Right ventricle myocardium inferior (tissue), 1 donor: ENCODE measurements at regions not wholly inside any gene's neighbourhood (a gene's known extent, or its start where the extent isn't known, plus 50 kb on each side); places are given as distances from the start of the nearest gene placed in this dataset.
"Not testable (repeated sequence)": the region's sequence is repeated elsewhere in the genome, so short reads cannot be mapped to it uniquely, and the experiment has no call there.

Experiments used
- ATAC-seq: fragments of 200-7000 bp; cut with Tn5 transposase; one replicate; pipeline ENCODE4 v1.9.1; 2020; ENCODE audit warnings: mild to moderate bottlenecking, moderate library complexity
- DNase-seq: peaks from one replicate; pipeline ENCODE4 v3.0.0; 2021; ENCODE audit errors: missing footprints
- intact Hi-C: fragments of 100-400 bp; cut with DNase I; formaldehyde crosslinking; loops from one replicate; pipeline ENCODE4 v1.11.0; 2022
- donor health status: DM: no; HTN: yes; CAD: no; lungs with severe emphysema.

DNA sequence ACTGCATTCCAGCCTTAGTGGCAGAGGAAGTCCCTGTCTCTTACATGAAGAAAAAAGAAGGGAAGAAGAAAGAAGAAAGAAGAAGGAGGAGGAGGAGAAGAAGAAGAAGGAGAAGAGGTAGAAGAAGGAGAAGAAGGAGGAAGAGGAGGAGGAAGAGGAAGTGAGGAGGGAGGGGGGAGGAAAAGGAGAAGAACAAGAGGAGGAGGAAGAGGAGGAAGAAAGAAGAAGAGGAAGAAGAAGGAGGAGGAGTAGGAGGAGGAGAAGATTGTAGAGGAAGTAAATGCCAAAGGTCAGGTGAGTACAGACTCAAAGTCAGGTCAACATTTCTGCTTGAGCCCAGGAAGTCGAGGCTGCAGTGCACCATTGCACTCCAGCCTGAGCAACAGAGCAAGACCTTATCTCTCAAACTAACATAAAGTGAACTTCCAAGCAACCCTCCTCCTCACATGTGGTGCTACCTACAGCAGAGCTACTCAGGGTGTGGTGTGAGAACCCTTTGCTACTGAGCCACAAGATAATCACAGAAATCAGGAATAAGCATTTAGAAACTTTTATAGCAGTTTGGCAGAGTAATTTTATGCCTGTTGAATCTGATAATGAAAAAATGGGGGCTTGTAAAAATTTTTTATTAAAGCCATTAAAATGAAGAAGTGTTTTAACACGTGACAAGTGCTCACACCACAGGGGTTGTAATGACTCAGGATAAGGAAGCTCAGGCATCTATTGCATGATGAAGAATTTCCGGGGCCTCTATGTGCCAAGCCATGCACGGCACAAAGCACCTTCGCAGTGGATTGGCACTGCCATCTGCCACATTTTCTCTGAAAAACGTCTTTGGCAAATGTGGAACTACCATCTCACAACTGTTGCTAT lies 224.9 kb upstream of the AUTS2 start:
- no peak for DNase-seq
- peak; percentile 60 for ATAC-seq
- intact Hi-C loops, result no loop called here

- intact Hi-C loops, result no loop called here
- ATAC-seq, result no peak
- no peak for DNase-seq
Observed at GRCh38 chr7:69374044-69374425, 224.2 kb upstream of the AUTS2 start.

DNA sequence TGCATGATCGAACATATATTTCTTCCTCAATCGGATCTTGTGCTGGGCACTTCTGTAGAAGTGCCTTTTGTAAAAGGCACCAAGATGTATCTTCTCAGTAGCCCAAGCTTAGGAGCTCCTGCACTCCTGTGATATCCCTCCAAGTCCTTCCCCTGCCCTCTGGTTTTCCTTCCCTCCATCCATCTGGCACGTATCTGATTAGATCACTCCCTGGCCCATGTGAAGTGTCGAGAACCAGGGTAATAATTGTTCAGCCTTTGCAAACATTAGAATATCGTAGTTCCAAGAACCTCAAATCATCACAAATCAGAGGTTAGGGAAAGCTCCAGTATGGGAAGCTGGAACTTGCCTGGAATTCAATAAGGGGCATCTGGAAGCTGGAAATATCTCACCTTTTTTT lies 221.1 kb upstream of the AUTS2 start:
- intact Hi-C loops, result no loop called here
- no peak for ATAC-seq
- DNase-seq, result no peak

DNA sequence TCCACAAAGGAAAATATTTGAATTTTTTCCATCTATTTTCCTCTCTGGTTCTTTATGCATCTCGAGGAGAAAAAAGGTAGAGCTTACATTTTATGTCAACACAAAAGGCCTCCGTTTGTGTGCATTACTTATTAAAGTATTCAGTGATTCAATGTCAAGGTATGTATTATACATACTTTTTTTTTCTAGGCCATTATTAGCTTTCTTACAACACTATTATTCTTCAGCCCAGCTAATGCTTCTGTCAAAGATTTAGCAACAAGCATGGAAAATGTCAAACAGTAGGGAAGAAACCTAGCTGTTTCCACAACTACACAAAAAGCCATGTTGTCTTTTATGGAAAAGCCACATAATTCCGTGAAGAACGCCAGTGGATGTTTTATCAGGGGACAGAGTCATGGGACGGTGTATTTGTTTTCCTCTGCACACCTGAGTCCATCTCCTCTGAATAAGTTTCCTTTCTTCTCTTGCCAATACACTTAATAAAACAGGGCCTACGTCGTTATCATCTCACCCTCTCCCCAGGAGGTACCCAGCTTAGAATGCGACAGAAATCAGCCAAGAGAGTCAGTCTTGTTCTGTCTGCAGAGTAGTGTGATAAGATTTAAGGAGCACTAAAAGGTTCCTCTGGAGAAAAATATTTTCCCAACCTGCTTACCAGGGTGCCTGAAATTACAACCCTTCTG lies 209.7 kb upstream of the AUTS2 start:
- no peak for DNase-seq
- intact Hi-C loops, result no loop called here
- ATAC-seq, result no peak

DNA sequence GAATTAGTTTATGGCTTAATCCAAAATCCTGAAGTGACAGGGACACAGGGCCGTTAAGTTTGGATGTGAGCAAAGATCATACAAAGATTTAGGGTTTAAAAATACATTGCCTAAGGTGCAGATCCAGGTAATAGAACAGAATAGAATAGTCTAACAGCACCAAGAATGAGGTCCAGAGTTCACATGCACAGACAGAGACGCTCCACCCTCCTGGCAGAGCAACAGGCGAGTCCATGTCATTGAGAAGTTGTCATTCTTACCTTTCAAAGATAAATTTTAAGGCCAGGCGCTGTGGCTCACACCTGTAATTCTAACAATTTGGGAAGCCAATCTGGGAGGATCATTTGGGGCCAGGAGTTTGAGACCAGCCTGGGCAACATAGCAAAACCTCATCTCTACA lies 209.1 kb upstream of the AUTS2 start:
- intact Hi-C loops, result no loop called here
- DNase-seq, result no peak
- no peak for ATAC-seq

DNA sequence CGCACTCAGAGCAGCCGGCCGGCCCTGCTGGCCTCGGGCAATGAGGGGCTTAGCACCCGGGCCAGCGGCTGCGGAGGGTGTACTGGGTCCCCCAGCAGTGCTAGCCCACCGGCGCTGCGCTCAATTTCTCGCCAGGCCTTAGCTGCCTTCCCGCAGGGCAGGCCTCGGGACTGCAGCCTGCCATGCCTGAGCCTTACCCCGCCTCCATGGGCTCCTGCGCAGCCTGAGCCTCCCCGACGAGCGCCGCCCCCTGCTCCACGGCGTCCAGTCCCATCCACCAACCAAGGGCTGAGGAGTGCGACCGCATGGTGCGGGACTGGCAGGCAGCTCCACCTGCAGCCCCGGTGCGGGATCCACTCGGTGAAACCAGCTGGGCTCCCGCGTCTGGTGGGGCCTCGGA lies 204.4 kb upstream of the AUTS2 start:
- DNase-seq, intact Hi-C loops, ATAC-seq: not testable (repeated sequence)

DNA sequence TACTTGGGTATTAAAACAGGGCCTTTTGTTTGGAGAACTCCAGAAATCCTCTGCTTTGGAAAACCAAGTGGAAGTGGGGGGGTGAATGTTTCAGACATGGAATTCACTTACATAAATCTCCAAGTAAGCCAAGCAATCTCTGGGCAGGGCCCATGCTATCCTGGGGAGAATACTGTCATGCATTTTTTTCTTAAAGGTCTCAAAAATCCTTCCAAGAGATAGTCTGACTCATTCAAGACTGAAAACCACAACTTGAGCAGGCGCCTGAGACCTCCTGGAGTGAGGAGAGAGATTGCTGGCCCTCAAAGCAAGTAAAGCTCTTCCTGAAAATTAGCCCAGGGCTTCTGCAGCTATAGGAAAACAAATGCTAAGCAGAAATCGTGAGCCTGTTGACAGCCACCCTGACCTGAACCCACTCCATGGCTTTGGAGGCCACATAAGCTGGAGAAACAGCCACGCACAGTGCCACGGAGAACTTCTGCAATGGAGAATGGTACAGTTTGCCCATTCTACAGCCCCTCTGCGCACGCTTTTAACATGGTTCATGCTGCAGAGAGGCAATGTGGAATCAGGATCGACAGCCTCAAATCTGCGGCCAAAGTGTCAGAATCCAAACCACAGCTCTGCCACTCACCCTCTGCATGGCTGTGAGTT lies 203.1 kb upstream of the AUTS2 start:
- DNase-seq, result no peak
- peak; percentile 56 for ATAC-seq
- intact Hi-C loops, result no loop called here

DNA sequence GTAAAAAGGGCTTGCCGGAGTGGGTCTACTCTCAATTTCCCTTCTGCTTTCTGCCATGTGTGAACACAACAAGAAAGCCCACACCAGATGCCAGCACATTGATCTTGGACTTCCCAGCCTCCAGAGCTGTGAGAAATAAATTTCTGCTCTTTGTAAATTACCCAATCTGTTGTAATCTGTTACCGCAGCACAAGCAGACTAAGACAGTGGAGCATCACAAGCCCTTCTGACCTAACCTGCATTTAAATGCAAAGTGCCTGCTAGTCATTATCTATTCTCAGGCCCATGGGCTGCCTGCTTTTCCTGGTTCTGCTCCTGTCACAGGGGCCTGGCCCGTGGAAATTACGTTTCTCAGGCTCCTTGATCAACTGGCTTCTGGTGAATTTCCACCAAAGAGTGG lies 199.3 kb upstream of the AUTS2 start:
- DNase-seq (no peak), ATAC-seq (no peak)
- intact Hi-C loops, result no loop called here

GRCh38 chr7:69399401-69399800 lies 198.9 kb upstream of the AUTS2 start:
- DNase-seq, result no peak
- intact Hi-C loops, result no loop called here
- no peak for ATAC-seq

GRCh38 chr7:69402696-69403095 lies 195.6 kb upstream of the AUTS2 start:
- intact Hi-C loops, result no loop called here
- ATAC-seq (no peak), DNase-seq (no peak)

DNA sequence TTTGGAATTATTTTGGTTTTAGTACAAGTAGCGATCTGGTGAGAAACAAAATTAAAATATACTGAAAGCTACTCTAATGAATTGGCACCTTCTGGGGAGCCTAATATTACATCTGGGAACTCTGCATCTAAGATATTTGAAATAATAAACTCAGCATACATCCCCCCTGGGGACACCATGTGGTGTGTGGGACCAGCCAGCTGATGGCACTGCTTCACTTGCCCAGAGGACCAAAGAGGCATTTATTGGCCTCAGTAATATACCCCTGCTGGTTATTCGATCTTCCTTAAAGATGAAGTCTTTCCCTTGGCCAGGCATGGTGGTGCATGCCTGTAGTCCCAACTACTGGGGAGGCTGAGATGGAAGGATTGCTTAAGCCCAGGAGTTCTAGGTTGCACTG lies 195.1 kb upstream of the AUTS2 start:
- intact Hi-C loops, result no loop called here
- DNase-seq (no peak), ATAC-seq (peak; percentile 50)

DNA sequence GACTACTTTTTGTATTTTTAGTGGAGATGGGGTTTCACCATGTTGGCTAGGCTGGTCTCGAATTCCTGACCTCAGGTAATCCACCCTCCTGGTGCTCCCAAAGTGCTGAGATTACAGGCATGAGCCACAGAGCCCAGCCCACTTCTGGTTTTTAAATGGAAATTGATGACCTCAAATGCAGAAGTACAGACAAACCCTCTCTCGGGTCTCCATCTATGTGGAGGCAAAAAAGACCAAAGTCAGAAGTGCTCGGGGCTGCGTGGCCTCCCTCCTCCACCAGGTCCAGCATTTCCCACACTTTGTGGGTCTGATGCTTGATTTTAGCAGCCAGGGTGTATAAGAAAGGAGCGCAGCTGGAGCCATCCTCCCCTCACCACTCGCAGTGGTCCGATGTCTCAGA lies 187.3 kb upstream of the AUTS2 start:
- DNase-seq, result no peak
- ATAC-seq, result no peak
- intact Hi-C loops, result no loop called here

DNA sequence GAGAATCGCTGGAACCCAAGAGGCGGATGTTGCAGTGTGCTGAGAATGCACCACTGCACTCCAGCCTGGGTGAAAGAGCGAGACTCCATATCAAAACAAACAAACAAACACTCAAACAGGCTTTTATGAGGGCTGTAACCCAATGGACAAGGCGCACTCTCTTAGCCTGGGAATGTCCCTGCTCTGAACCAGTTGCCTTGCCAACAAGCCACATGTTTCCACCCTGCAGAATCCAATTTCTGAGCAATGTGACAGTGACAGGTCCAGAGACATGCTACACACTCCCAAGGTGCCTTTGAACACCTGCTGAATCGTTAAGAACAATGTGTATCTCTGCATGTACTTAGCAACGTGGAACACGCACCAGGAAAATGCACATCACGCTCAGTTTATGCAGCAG lies 186.8 kb upstream of the AUTS2 start:
- intact Hi-C loops, result no loop called here

DNA sequence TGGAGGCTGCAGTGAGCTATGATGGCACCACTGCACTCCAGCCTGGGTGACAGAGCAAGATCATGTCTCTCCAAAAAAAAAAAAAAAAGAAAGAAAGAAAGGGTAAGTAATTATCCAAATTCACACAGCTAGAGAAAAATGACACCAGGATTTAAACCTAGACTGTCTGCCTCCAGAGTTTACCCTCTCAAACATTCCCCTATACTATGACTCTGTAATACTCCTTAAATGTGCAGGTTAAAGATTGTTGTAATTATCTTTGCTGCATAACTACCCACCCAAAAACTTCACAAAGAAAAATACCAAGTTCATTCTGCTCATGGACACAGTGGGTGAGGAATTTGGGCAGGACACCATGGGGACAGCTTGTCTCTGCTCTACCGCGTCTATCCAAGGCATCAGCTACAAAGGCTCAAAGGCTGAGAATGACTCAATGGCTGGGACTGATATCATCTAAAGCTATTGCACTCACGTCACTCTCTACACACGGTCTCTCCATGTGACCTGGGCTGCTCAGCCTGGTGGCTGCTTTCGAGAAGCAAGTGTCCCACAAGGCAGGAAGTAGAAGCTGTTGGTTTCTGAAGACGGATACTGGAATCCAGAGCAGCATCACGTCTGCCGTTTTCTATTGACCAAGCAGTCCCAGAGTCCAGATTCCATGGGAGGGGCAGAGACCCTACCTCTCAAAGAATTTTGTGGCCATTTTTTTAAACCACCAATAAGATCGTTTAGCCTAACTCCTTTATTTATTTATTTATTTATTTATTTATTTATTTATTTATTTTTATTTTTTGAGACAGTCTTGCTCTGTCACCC lies 185.7 kb upstream of the AUTS2 start:
- ATAC-seq, result peak; percentile 86
- intact Hi-C loops, result no loop called here

More for the DNA sequence above, 186.8 kb upstream of the AUTS2 start:
- DNase-seq (no peak), ATAC-seq (no peak)

DNA sequence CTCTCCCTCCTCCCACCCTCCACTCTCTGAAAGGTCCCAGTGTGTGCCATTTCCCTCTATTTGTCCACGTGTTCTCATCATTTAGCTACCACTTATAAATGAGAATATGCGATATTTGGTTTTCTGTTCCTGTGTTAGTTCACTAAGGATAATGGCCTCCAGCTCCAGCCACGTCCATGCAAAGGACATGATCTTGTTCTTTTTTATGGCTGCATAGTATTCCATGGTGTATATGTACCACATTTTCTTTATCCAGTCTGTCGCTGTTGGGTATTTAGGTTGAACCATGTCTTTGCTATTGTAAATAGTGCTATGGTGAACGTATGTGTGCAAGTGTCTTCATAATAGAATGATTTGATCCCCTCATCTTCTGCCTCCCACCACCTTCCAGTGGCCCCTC lies 183.7 kb upstream of the AUTS2 start:
- intact Hi-C loops, result no loop called here
- ATAC-seq, result no peak
- no peak for DNase-seq

More for the DNA sequence above, 185.7 kb upstream of the AUTS2 start:
- no peak for DNase-seq

DNA sequence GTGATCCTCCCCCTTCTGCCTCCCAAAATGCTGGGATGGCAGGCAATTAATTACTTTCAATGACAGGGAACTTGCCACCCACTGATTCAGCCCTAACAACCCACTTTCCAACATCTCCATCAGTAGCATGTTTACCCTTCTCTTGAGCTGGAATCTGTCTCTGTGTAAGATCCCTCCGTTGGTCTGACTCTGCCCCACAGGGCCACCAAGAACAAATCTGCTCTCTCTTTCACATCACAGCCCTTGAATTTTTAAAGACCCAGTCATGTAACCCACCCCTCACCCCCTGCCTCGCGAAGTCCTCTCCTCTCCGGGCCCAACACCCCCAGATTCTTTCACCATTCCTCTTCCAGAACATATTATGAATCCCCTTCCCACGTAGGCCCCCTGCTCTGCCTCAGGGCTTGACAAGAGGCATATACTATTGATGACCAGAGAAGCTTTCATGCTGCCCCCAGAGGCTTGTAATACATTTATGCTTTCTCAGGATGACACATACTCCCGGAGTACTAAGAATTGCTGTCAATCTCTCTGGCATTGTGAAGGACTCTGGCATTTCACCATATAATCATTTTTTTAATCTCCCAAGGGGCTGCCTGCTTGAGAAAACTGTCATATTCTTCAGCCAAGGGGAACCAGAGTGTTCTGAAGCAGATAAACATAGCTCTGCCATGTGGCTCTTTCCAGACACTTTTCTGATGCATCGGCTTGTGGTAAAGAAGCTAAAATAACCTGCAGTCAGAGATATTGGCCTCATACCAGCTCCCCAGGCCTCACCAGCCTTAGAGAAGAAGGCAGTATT lies 179.2 kb upstream of the AUTS2 start:
- intact Hi-C loops, result no loop called here
- DNase-seq (no peak), ATAC-seq (no peak)

DNA sequence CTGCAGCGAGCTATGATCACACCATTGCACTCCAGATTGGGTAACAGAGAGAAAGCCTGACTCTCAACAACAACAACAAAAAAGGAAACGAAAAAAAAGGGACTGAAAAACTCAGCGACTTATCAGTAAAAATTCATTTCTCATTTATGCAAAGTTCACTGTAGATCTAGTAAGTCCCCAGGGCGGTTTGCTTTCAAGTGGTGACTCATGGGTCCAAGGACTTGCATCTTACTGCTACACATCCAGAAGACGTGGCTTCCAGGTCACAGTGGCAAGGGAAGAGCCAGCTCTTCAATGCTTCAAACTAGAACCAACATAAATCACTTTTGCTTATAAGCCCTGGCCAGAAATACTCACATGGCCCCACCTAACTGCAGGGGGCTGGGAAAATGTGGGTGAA lies 178.3 kb upstream of the AUTS2 start:
- intact Hi-C loops, result no loop called here
- no peak for ATAC-seq
- no peak for DNase-seq

GRCh38 chr7:69422574-69422985 lies 175.7 kb upstream of the AUTS2 start:
- intact Hi-C loops, result no loop called here
- ATAC-seq (no peak), DNase-seq (no peak)
